Loucy (cell line): ENCODE measurements at regions not wholly inside any gene's neighbourhood (a gene's known extent, or its start where the extent isn't known, plus 50 kb on each side); places are given as distances from the start of the nearest gene placed in this dataset.

Experiments
- CTCF ChIP-seq: fragments of 200-600 bp; sonication (generic); conservative IDR thresholded peaks from 2 replicates; pipeline ENCODE4 v1.5.1; 2014; ENCODE audit warnings: mild to moderate bottlenecking, antibody characterized with exemption, low read length
- EZH2phosphoT487 ChIP-seq: fragments of 200-600 bp; IDR thresholded peaks from 2 replicates; pipeline ENCODE4 v1.6.1; 2018; ENCODE audit warnings: antibody characterized with exemption, mild to moderate bottlenecking, moderate library complexity, borderline replicate concordance

GRCh38 chr19:30245401-30246039 is 126.7 kb upstream of the ZNF536 start:
- TF ChIP-seq CTCF = no peak
- no peak for TF ChIP-seq EZH2phosphoT487
